Coronary artery (tissue), 2 donors: ENCODE measurements at regions not wholly inside any gene's neighbourhood (a gene's known extent, or its start where the extent isn't known, plus 50 kb on each side); places are given as distances from the start of the nearest gene placed in this dataset.

Experiments used
- DNase-seq: peaks from one replicate; pipeline ENCODE4 v3.0.0-alpha.2; 2017; ENCODE audit warnings: low spot score
- H3K27ac ChIP-seq, 2 donors: fragments of 200-600 bp; sonication (generic); one replicate each; pipeline ENCODE4 v1.5.1; 2016 to 2019
- H3K4me3 ChIP-seq: fragments of 200-600 bp; sonication (generic); 2 replicates; pipeline ENCODE4 v1.5.1; 2016; ENCODE audit warnings: mild to moderate bottlenecking, moderate library complexity
- CTCF ChIP-seq: fragments of 200-600 bp; sonication (generic); IDR thresholded peaks from one replicate; pipeline ENCODE4 v1.5.1; 2019; ENCODE audit warnings: antibody characterized with exemption

- Histone ChIP-seq H3K27ac (no peak overlapping the region), H3K4me3 (no peak overlapping the region)
- DNase-seq: no peak
- no peak for TF ChIP-seq CTCF
Observed at GRCh38 chr1:239287296-239287695, 99.1 kb upstream of the CHRM3 start.

- H3K4me3 ChIP-seq: no peak overlapping the region
- DNase-seq: no peak
- no peak overlapping the region for H3K27ac ChIP-seq
- no peak for TF ChIP-seq CTCF
Observed at GRCh38 chr1:239283216-239283615, 103.2 kb upstream of the CHRM3 start.

- DNase-seq: no peak
- no peak for TF ChIP-seq CTCF
Observed at GRCh38 chr1:239282411-239282810, 104.0 kb upstream of the CHRM3 start.

GRCh38 chr1:239276051-239276450, 110.3 kb upstream of the CHRM3 start:
- H3K4me3 ChIP-seq: no peak overlapping the region
- no peak for TF ChIP-seq CTCF

More at GRCh38 chr1:239282411-239282810, 104.0 kb upstream of the CHRM3 start:
- Histone ChIP-seq H3K4me3 (no peak overlapping the region), H3K27ac (no peak overlapping the region)

GRCh38 chr1:239274242-239274830, 112.0 kb upstream of the CHRM3 start:
- TF ChIP-seq CTCF: no peak
- DNase-seq: no peak
- no peak overlapping the region for H3K27ac ChIP-seq
- no peak overlapping the region for H3K4me3 ChIP-seq

More at GRCh38 chr1:239276051-239276450, 110.3 kb upstream of the CHRM3 start:
- H3K27ac ChIP-seq: no peak overlapping the region
- no peak for DNase-seq

- H3K4me3 ChIP-seq: no peak overlapping the region
- no peak for TF ChIP-seq CTCF
- H3K27ac ChIP-seq: no peak overlapping the region
- DNase-seq: no peak
Observed at GRCh38 chr1:239270509-239270908, 115.9 kb upstream of the CHRM3 start.

- no peak for TF ChIP-seq CTCF
- no peak overlapping the region for H3K4me3 ChIP-seq
- no peak overlapping the region for H3K27ac ChIP-seq
- DNase-seq: no peak
Observed at GRCh38 chr1:239269706-239270105, 116.7 kb upstream of the CHRM3 start.
